Stomach (tissue), 4 donors: ENCODE measurements at regions not wholly inside any gene's neighbourhood (a gene's known extent, or its start where the extent isn't known, plus 50 kb on each side); places are given as distances from the start of the nearest gene placed in this dataset.

Experiments used
- CTCF ChIP-seq, 7 experiments: fragments of 450-650 bp in 4 of 7; fragments of 200-600 bp in 3 of 7; sonication (generic) in 3 of 7; IDR thresholded peaks; one replicate each; pipeline ENCODE4 v1.5.1; 2016 to 2019; ENCODE audit warnings: antibody characterized with exemption in 7 of 7, control low read depth in 2 of 7, mild to moderate bottlenecking in 1 of 7
- EP300 ChIP-seq: sonication (generic); formaldehyde crosslinking; IDR thresholded peaks from one replicate; pipeline ENCODE4 v1.6.1; 2017; ENCODE audit warnings: antibody characterized with exemption
- POLR2A ChIP-seq, 4 donors: fragments of 450-650 bp; IDR thresholded peaks; one replicate each; pipeline ENCODE4 v1.6.1; 2016; ENCODE audit warnings: antibody characterized with exemption in 4 of 4, control low read depth in 2 of 4, mild to moderate bottlenecking in 1 of 4, moderate library complexity in 1 of 4

GRCh38 chr18:41370740-41371139, 584.3 kb upstream of the PIK3C3 start:
- no peak for TF ChIP-seq CTCF (IDR thresholded peaks at IDR 0.05)
- TF ChIP-seq POLR2A (IDR thresholded peaks at IDR 0.05), result no peak
- TF ChIP-seq EP300, result no peak
